Stimulated activated effector memory CD8-positive, alpha-beta T cell treated with anti-CD3 and anti-CD28 coated beads, Interleukin-12 subunit alpha, Interleukin-12 subunit beta, amount 100 ng/mL, for 72 hours (primary cell): ENCODE measurements at regions not wholly inside any gene's neighbourhood (a gene's known extent, or its start where the extent isn't known, plus 50 kb on each side); places are given as distances from the start of the nearest gene placed in this dataset.
"Not testable (repeated sequence)": the region's sequence is repeated elsewhere in the genome, so short reads cannot be mapped to it uniquely, and the experiment has no call there.

Source experiments
- ATAC-seq: fragments of 150-1000 bp; cut with Tn5 transposase; 2 replicates; pipeline ENCODE4 v1.10.0; 2021
- DNase-seq, 2 donors: peaks; one replicate each; pipeline ENCODE4 v3.0.0; 2021 to 2022; ENCODE audit warnings: low spot score in 2 of 2
- H3K27ac Mint-ChIP-seq: one replicate; pipeline ENCODE4 v1.8.0; 2022; ENCODE audit warnings: mild to moderate bottlenecking, mixed read lengths
- H3K36me3 Mint-ChIP-seq: one replicate; pipeline ENCODE4 v1.8.0; 2022; ENCODE audit warnings: mild to moderate bottlenecking, mixed read lengths
- H3K4me1 Mint-ChIP-seq: one replicate; pipeline ENCODE4 v1.8.0; 2022; ENCODE audit warnings: mixed read lengths
- H3K4me3 Mint-ChIP-seq: one replicate; pipeline ENCODE4 v1.8.0; 2022; ENCODE audit warnings: mild to moderate bottlenecking, mixed read lengths
- H3K9me3 Mint-ChIP-seq: one replicate; pipeline ENCODE4 v1.8.0; 2022; ENCODE audit warnings: mixed read lengths

- no peaks in the 10 kb centered on the region for H3K36me3 Mint-ChIP-seq
- H3K4me3 Mint-ChIP-seq: no peak overlapping the region
- H3K27ac Mint-ChIP-seq: no peak overlapping the region
- ATAC-seq (no peak), DNase-seq (peak in 1 of 2 donors; percentile 50)
- H3K4me1 Mint-ChIP-seq: no peaks in the 10 kb centered on the region
- peaks cover 12% of the 10 kb centered on the region for H3K9me3 Mint-ChIP-seq
These were observed 1865.3 kb upstream of the AGA start for GRCh38 chr4:179307297-179308136.

GRCh38 chr4:179313823-179314222, 1871.6 kb upstream of the AGA start:
- Mint-ChIP-seq H3K9me3 (peaks cover 12% of the 10 kb centered on the region), H3K36me3 (no peaks in the 10 kb centered on the region), H3K4me3 (no peak overlapping the region), H3K27ac (no peak overlapping the region), H3K4me1 (no peaks in the 10 kb centered on the region)
- ATAC-seq (no peak), DNase-seq (no peak)

GRCh38 chr4:179325181-179325580, 1882.9 kb upstream of the AGA start:
- H3K9me3 Mint-ChIP-seq: peaks cover 19% of the 10 kb centered on the region
- H3K36me3 Mint-ChIP-seq: no peaks in the 10 kb centered on the region
- DNase-seq (no peak), ATAC-seq (no peak)
- no peak overlapping the region for H3K4me3 Mint-ChIP-seq
- no peak overlapping the region for H3K27ac Mint-ChIP-seq
- no peaks in the 10 kb centered on the region for H3K4me1 Mint-ChIP-seq

GRCh38 chr4:179328627-179329026, 1886.4 kb upstream of the AGA start:
- H3K4me1 Mint-ChIP-seq: no peaks in the 10 kb centered on the region
- peaks cover 17% of the 10 kb centered on the region for H3K9me3 Mint-ChIP-seq
- DNase-seq: no peak
- no peak for ATAC-seq
- no peak overlapping the region for H3K27ac Mint-ChIP-seq
- no peak overlapping the region for H3K4me3 Mint-ChIP-seq
- no peaks in the 10 kb centered on the region for H3K36me3 Mint-ChIP-seq

GRCh38 chr4:179331362-179331761, 1889.1 kb upstream of the AGA start:
- DNase-seq (no peak), ATAC-seq (no peak)
- Mint-ChIP-seq H3K4me1 (no peaks in the 10 kb centered on the region), H3K9me3 (peaks cover 10% of the 10 kb centered on the region), H3K4me3 (no peak overlapping the region), H3K27ac (no peak overlapping the region), H3K36me3 (no peaks in the 10 kb centered on the region)

- H3K9me3 Mint-ChIP-seq: peaks cover 16% of the 10 kb centered on the region
- ATAC-seq: no peak
These were observed 1902.6 kb upstream of the AGA start for GRCh38 chr4:179344861-179345260.

GRCh38 chr4:179352221-179352620, 1910.0 kb upstream of the AGA start:
- ATAC-seq (no peak), DNase-seq (no peak)
- peaks cover 19% of the 10 kb centered on the region for H3K9me3 Mint-ChIP-seq
- no peaks in the 10 kb centered on the region for H3K4me1 Mint-ChIP-seq
- H3K4me3 Mint-ChIP-seq: no peak overlapping the region
- H3K27ac Mint-ChIP-seq: no peak overlapping the region
- H3K36me3 Mint-ChIP-seq: no peaks in the 10 kb centered on the region

More at GRCh38 chr4:179344861-179345260, 1902.6 kb upstream of the AGA start:
- no peaks in the 10 kb centered on the region for H3K36me3 Mint-ChIP-seq
- DNase-seq: no peak
- no peak overlapping the region for H3K27ac Mint-ChIP-seq
- no peak overlapping the region for H3K4me3 Mint-ChIP-seq
- no peaks in the 10 kb centered on the region for H3K4me1 Mint-ChIP-seq

- DNase-seq: no peak
- H3K27ac Mint-ChIP-seq: no peak overlapping the region
- H3K36me3 Mint-ChIP-seq: no peaks in the 10 kb centered on the region
- H3K4me3 Mint-ChIP-seq: no peak overlapping the region
- peaks cover 16% of the 10 kb centered on the region for H3K9me3 Mint-ChIP-seq
- no peaks in the 10 kb centered on the region for H3K4me1 Mint-ChIP-seq
- no peak for ATAC-seq
These were observed 1911.5 kb upstream of the AGA start for GRCh38 chr4:179353786-179354185.

- no peaks in the 10 kb centered on the region for H3K36me3 Mint-ChIP-seq
- ATAC-seq (no peak), DNase-seq (no peak)
- no peak overlapping the region for H3K4me3 Mint-ChIP-seq
- no peaks in the 10 kb centered on the region for H3K4me1 Mint-ChIP-seq
- no peak overlapping the region for H3K27ac Mint-ChIP-seq
- H3K9me3 Mint-ChIP-seq: peaks cover 16% of the 10 kb centered on the region
These were observed 1919.8 kb upstream of the AGA start for GRCh38 chr4:179361978-179362486.

GRCh38 chr4:179365932-179366331, 1923.7 kb upstream of the AGA start:
- not testable (repeated sequence) for H3K4me3 Mint-ChIP-seq, H3K4me1 Mint-ChIP-seq, H3K36me3 Mint-ChIP-seq, H3K9me3 Mint-ChIP-seq, DNase-seq, ATAC-seq, H3K27ac Mint-ChIP-seq

- Mint-ChIP-seq H3K4me1 (no peaks in the 10 kb centered on the region), H3K4me3 (no peak overlapping the region), H3K27ac (no peak overlapping the region), H3K9me3 (peaks cover 13% of the 10 kb centered on the region), H3K36me3 (no peaks in the 10 kb centered on the region)
- DNase-seq: no peak
- ATAC-seq: no peak
These were observed 1930.0 kb upstream of the AGA start for GRCh38 chr4:179372242-179372641.

GRCh38 chr4:179372746-179373145, 1930.5 kb upstream of the AGA start:
- Mint-ChIP-seq H3K4me1 (no peaks in the 10 kb centered on the region), H3K4me3 (no peak overlapping the region), H3K36me3 (no peaks in the 10 kb centered on the region), H3K9me3 (peaks cover 13% of the 10 kb centered on the region), H3K27ac (no peak overlapping the region)
- ATAC-seq (no peak), DNase-seq (no peak)

- not testable (repeated sequence) for H3K36me3 Mint-ChIP-seq, ATAC-seq
These were observed 1936.6 kb upstream of the AGA start for GRCh38 chr4:179378847-179379246.

GRCh38 chr4:179392787-179393186, 1950.5 kb upstream of the AGA start:
- H3K36me3 Mint-ChIP-seq: no peaks in the 10 kb centered on the region
- H3K4me3 Mint-ChIP-seq: no peak overlapping the region

More at GRCh38 chr4:179378847-179379246, 1936.6 kb upstream of the AGA start:
- peaks cover 11% of the 10 kb centered on the region for H3K9me3 Mint-ChIP-seq
- not testable (repeated sequence) for DNase-seq, H3K27ac Mint-ChIP-seq, H3K4me1 Mint-ChIP-seq, H3K4me3 Mint-ChIP-seq

GRCh38 chr4:179398414-179398813, 1956.2 kb upstream of the AGA start:
- H3K27ac Mint-ChIP-seq: no peak overlapping the region
- no peak overlapping the region for H3K4me3 Mint-ChIP-seq
- ATAC-seq (no peak), DNase-seq (no peak)
- no peaks in the 10 kb centered on the region for H3K4me1 Mint-ChIP-seq
- H3K9me3 Mint-ChIP-seq: peaks cover 12% of the 10 kb centered on the region
- H3K36me3 Mint-ChIP-seq: no peaks in the 10 kb centered on the region

More at GRCh38 chr4:179392787-179393186, 1950.5 kb upstream of the AGA start:
- Mint-ChIP-seq H3K9me3 (peaks cover 16% of the 10 kb centered on the region), H3K4me1 (no peaks in the 10 kb centered on the region), H3K27ac (no peak overlapping the region)
- DNase-seq: no peak
- no peak for ATAC-seq

- H3K27ac Mint-ChIP-seq: no peak overlapping the region
- no peak overlapping the region for H3K4me3 Mint-ChIP-seq
- H3K4me1 Mint-ChIP-seq: no peaks in the 10 kb centered on the region
- peaks cover 16% of the 10 kb centered on the region for H3K9me3 Mint-ChIP-seq
- DNase-seq (no peak), ATAC-seq (no peak)
- no peaks in the 10 kb centered on the region for H3K36me3 Mint-ChIP-seq
These were observed 1957.0 kb upstream of the AGA start for GRCh38 chr4:179399054-179399782.
